ENCODE measurements at regions not wholly inside any gene's neighbourhood (a gene's known extent, or its start where the extent isn't known, plus 50 kb on each side); places are given as distances from the start of the nearest gene placed in this dataset.

DNA sequence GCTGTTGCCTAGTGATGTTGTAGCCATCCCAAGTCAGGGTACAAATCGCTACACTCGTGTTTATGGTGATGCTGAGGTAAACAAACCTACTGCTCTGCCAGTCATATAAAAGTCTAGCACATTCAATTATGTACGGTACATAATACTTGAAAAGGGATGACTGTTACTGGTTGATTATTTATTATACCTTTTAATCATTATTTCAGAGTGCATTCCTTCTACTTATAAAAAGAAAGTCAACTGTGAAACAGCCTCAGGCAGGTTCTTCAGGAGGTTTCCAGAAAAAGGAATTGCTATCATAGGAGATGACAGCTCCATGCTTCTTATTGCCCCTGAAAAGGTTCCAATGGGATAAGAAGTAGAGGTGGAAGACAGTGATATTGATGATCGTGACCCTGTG is 652.5 kb upstream of the KIRREL3 start (continued):
- TF ChIP-seq, protein P1, sequence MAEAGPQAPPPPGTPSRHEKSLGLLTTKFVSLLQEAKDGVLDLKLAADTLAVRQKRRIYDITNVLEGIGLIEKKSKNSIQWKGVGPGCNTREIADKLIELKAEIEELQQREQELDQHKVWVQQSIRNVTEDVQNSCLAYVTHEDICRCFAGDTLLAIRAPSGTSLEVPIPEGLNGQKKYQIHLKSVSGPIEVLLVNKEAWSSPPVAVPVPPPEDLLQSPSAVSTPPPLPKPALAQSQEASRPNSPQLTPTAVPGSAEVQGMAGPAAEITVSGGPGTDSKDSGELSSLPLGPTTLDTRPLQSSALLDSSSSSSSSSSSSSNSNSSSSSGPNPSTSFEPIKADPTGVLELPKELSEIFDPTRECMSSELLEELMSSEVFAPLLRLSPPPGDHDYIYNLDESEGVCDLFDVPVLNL (CRISPR knock-in tag; IDR thresholded peaks at IDR 0.05; ENCODE audit: borderline replicate concordance, low read depth), result no peak
- TF ChIP-seq ELF4 (CRISPR knock-in tag; IDR thresholded peaks at IDR 0.05; ENCODE audit: low read depth) (no peak), FOXP1 (CRISPR knock-in tag; IDR thresholded peaks at IDR 0.05; ENCODE audit: borderline replicate concordance) (no peak)
- TF ChIP-seq, protein P2, sequence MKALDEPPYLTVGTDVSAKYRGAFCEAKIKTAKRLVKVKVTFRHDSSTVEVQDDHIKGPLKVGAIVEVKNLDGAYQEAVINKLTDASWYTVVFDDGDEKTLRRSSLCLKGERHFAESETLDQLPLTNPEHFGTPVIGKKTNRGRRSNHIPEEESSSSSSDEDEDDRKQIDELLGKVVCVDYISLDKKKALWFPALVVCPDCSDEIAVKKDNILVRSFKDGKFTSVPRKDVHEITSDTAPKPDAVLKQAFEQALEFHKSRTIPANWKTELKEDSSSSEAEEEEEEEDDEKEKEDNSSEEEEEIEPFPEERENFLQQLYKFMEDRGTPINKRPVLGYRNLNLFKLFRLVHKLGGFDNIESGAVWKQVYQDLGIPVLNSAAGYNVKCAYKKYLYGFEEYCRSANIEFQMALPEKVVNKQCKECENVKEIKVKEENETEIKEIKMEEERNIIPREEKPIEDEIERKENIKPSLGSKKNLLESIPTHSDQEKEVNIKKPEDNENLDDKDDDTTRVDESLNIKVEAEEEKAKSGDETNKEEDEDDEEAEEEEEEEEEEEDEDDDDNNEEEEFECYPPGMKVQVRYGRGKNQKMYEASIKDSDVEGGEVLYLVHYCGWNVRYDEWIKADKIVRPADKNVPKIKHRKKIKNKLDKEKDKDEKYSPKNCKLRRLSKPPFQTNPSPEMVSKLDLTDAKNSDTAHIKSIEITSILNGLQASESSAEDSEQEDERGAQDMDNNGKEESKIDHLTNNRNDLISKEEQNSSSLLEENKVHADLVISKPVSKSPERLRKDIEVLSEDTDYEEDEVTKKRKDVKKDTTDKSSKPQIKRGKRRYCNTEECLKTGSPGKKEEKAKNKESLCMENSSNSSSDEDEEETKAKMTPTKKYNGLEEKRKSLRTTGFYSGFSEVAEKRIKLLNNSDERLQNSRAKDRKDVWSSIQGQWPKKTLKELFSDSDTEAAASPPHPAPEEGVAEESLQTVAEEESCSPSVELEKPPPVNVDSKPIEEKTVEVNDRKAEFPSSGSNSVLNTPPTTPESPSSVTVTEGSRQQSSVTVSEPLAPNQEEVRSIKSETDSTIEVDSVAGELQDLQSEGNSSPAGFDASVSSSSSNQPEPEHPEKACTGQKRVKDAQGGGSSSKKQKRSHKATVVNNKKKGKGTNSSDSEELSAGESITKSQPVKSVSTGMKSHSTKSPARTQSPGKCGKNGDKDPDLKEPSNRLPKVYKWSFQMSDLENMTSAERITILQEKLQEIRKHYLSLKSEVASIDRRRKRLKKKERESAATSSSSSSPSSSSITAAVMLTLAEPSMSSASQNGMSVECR (CRISPR knock-in tag; IDR thresholded peaks at IDR 0.05; ENCODE audit: borderline replicate concordance), result no peak

DNA sequence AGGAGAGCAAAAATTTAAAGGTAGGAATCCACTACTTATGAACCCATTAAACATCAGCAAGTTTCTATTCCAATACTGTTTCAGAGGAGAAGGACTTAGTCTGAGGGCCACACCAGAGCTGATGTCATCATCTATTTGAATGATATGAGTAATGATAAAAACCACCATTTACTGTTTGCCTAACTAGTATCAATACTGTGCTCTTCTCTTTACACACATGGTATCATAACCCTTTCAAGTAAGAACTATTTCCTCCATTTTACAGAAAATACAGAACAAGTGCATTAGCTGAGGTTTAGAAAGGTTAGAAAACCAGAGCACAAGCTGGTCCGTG is 651.3 kb upstream of the KIRREL3 start:
- peaks cover 8% of the 10 kb centered on the region for H3K4me1 Mint-ChIP-seq
- no peak overlapping the region for H3K27ac Mint-ChIP-seq
- H3K27me3 Mint-ChIP-seq (ENCODE audit: low read depth), result peaks cover 6% of the 10 kb centered on the region; the same call in 1 of the 2 replicates
- H3K36me3 Mint-ChIP-seq, result peaks cover 4% of the 10 kb centered on the region; the same call in 1 of the 2 replicates
- ATAC-seq, result no peak
- no peak overlapping the region for H3K4me3 Mint-ChIP-seq
- CTCF ChIA-PET, result interaction anchor here (1.0 kb wide), 1 partner anchor 661 kb away, joined by 3 read pairs; no protein-coding TSS in a partner anchor
- POLR2A ChIA-PET, result no interaction called here
- no peak for DNase-seq (ENCODE audit: low spot score)
- peaks cover 5% of the 10 kb centered on the region; the same call in 1 of the 2 replicates for H3K9me3 Mint-ChIP-seq
- TF ChIP-seq, protein P3, sequence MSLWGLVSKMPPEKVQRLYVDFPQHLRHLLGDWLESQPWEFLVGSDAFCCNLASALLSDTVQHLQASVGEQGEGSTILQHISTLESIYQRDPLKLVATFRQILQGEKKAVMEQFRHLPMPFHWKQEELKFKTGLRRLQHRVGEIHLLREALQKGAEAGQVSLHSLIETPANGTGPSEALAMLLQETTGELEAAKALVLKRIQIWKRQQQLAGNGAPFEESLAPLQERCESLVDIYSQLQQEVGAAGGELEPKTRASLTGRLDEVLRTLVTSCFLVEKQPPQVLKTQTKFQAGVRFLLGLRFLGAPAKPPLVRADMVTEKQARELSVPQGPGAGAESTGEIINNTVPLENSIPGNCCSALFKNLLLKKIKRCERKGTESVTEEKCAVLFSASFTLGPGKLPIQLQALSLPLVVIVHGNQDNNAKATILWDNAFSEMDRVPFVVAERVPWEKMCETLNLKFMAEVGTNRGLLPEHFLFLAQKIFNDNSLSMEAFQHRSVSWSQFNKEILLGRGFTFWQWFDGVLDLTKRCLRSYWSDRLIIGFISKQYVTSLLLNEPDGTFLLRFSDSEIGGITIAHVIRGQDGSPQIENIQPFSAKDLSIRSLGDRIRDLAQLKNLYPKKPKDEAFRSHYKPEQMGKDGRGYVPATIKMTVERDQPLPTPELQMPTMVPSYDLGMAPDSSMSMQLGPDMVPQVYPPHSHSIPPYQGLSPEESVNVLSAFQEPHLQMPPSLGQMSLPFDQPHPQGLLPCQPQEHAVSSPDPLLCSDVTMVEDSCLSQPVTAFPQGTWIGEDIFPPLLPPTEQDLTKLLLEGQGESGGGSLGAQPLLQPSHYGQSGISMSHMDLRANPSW (CRISPR knock-in tag; conservative IDR thresholded peaks at IDR 0.05; ENCODE audit: low read depth), result no peak
- TF ChIP-seq JUN (CRISPR knock-in tag; IDR thresholded peaks at IDR 0.05) (no peak), MYBL2 (CRISPR knock-in tag; IDR thresholded peaks at IDR 0.05) (no peak), GRHL2 (CRISPR knock-in tag; IDR thresholded peaks at IDR 0.05; ENCODE audit: insufficient replicate concordance, severe bottlenecking) (no peak), ZNF219 (CRISPR knock-in tag; IDR thresholded peaks at IDR 0.05; ENCODE audit: borderline replicate concordance) (no peak), TEAD4 (CRISPR knock-in tag; IDR thresholded peaks at IDR 0.05) (no peak), USF1 (CRISPR knock-in tag; IDR thresholded peaks at IDR 0.05) (no peak), KAT7 (CRISPR knock-in tag; IDR thresholded peaks at IDR 0.05; ENCODE audit: borderline replicate concordance) (no peak), TEAD1 (CRISPR knock-in tag; IDR thresholded peaks at IDR 0.05) (no peak), FOXJ3 (CRISPR knock-in tag; IDR thresholded peaks at IDR 0.05; ENCODE audit: borderline replicate concordance) (no peak), CDX4 (CRISPR knock-in tag; IDR thresholded peaks at IDR 0.05; ENCODE audit: borderline replicate concordance) (no peak), NFE2L1 (CRISPR knock-in tag; IDR thresholded peaks at IDR 0.05) (no peak)
- TF ChIP-seq, protein P4, sequence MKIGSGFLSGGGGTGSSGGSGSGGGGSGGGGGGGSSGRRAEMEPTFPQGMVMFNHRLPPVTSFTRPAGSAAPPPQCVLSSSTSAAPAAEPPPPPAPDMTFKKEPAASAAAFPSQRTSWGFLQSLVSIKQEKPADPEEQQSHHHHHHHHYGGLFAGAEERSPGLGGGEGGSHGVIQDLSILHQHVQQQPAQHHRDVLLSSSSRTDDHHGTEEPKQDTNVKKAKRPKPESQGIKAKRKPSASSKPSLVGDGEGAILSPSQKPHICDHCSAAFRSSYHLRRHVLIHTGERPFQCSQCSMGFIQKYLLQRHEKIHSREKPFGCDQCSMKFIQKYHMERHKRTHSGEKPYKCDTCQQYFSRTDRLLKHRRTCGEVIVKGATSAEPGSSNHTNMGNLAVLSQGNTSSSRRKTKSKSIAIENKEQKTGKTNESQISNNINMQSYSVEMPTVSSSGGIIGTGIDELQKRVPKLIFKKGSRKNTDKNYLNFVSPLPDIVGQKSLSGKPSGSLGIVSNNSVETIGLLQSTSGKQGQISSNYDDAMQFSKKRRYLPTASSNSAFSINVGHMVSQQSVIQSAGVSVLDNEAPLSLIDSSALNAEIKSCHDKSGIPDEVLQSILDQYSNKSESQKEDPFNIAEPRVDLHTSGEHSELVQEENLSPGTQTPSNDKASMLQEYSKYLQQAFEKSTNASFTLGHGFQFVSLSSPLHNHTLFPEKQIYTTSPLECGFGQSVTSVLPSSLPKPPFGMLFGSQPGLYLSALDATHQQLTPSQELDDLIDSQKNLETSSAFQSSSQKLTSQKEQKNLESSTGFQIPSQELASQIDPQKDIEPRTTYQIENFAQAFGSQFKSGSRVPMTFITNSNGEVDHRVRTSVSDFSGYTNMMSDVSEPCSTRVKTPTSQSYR (CRISPR knock-in tag; IDR thresholded peaks at IDR 0.05), result no peak
- TF ChIP-seq, protein P2 (CRISPR knock-in tag; IDR thresholded peaks at IDR 0.05; ENCODE audit: borderline replicate concordance), result no peak

Measured in WTC11 (cell line).